HG03378 (cell line): ENCODE measurements at regions not wholly inside any gene's neighbourhood (a gene's known extent, or its start where the extent isn't known, plus 50 kb on each side); places are given as distances from the start of the nearest gene placed in this dataset.

Source experiments
- ATAC-seq: cut with Tn5 transposase; IDR thresholded peaks from one replicate; pipeline ENCODE4 v1.9.1; 2021; ENCODE audit warnings: mild to moderate bottlenecking, moderate library complexity; ENCODE audit not compliant: unreplicated experiment

DNA sequence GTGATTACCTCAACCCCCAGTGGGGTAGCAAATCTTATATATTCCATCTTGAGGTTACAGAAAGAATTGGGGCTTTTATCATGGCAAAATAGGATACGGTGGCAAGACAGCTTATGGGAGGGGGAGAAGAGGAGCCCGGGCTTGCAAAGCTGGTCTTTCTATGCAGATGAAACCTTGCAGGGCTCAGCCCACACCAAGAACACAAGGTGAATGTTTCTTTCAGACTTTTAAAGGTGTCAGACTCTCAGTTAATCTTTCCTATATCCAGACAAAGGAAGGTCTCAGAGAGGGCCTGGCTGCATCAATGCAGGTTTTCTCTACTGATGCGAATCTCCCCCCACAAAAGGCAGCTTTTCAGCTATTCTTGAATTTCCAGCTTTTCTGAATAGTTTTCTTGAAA lies 59.9 kb upstream of the WDR17 start:
- no peak for ATAC-seq

GRCh38 chr4:176009254-176009653 lies 56.4 kb upstream of the WDR17 start:
- ATAC-seq, result no peak

DNA sequence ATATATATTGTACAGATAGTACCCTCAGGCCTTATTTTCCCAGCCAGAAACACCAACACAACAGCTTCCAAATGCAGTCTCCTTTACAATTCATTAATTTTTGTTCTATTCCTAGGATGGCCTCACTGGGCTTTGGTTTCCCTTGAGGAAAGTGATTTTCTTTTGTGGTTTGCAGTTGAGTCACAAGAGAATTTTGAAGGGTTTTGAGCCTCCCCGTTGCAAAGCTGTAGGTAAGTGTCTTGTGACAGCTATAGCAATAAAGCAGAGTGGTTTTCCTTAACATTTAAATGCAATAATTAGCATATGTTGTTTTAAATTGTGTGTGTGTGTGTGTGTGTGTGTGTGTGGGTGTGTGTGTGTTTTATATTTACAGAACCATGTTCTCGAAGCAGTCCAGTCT lies 54.1 kb upstream of the WDR17 start:
- peak; percentile 43 for ATAC-seq

DNA sequence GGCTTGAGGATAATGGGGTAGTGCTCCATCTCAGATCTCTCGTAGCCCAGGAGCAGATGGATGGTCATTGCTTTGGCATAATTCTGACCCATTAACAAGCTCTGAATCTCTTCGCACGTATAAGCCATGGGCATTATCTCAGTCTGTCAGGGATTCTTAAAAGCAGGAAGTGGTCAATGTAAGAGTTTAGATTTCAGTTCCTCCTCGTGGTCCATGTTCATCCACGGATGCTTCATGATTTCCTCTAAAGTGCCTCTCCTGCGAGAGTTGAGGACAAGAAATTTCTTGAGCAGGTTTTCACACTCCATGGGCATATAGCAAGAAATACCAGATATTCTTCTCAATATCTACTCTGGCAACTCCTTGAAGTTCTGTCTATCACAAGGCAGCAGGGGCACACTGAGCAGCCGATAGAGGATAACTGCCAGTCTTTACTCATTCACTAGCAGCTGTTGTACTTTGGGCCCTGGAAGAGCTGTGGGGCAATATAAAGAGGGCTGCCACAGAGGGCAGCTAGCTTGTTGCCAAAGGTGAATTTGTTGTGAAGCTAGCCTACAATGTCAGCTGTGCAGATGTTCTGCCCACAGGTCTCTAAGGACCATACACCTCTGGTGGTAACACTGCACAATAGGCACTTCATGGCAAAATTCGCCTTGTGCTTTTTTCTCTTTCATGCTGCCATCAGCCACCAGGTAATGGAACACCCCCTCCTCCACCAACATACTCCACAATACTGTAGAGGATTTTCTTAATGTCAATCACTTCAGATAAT lies 52.0 kb upstream of the WDR17 start:
- peak; percentile 91 for ATAC-seq

- no peak for ATAC-seq
Observed at GRCh38 chr4:176014583-176015108, 51.0 kb upstream of the WDR17 start.
